ENCODE measurements at regions not wholly inside any gene's neighbourhood (a gene's known extent, or its start where the extent isn't known, plus 50 kb on each side); places are given as distances from the start of the nearest gene placed in this dataset.
A peak's percentile ranks its signal among the peaks of the same experiment; 100 is the strongest.

DNA sequence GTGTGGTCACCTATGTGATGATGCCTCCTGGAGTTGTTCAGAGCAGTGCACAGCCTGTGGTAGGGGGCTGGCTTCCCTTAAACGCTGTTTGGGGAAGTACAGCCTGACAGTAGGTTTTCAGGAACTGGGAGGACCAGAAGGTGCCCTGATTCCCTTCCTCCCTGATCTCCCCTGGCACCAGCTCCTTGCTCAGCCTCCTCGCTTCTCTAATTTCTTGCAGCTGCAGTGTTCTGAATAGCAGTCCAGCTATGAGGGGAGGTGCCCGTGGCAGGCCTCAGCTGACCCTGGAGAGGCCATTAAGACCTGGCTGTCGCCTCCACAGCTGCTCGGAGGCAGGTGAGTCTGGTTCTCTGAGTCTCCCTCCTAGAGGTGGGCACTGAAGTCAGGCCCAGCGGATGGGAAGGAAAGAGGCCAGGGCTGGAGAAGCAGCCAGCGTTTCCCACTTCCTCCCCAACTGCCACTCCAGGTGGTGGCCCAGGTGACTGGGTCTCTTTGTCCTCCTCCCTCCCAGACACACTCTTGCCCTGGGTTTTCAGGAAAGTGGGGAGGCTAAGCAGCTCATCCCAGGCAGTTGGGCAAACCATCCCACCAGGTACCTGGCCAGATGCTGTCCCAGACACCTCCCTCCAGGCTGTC is 52.0 kb upstream of the RPL11 start:
- peaks cover 9% of the 10 kb centered on the region for H3K4me1 ChIP-seq (ENCODE audit: control insufficient read depth, low read depth, low read length)
- H3K9me3 ChIP-seq (ENCODE audit: control insufficient read depth, low read depth, low read length) = no peaks in the 10 kb centered on the region
- no peak overlapping the region for H3K4me3 ChIP-seq (ENCODE audit: low read length)
- no peaks in the 10 kb centered on the region for H3K36me3 ChIP-seq (ENCODE audit: control insufficient read depth, low read depth, low read length)
- no peak overlapping the region for H3K27ac ChIP-seq (ENCODE audit: low read length)
- H3K9ac ChIP-seq (ENCODE audit: low read length) = no peak overlapping the region
- H3K27me3 ChIP-seq (ENCODE audit: control insufficient read depth, insufficient read depth, low read length) = no peaks in the 10 kb centered on the region

- Histone ChIP-seq H3K36me3 (ENCODE audit: control insufficient read depth, low read depth, low read length) (no peaks in the 10 kb centered on the region), H3K9me3 (ENCODE audit: control insufficient read depth, low read depth, low read length) (no peaks in the 10 kb centered on the region), H3K4me1 (ENCODE audit: control insufficient read depth, low read depth, low read length) (peaks cover 9% of the 10 kb centered on the region), H3K9ac (ENCODE audit: low read length) (no peak overlapping the region), H3K27ac (ENCODE audit: low read length) (no peak overlapping the region), H3K27me3 (ENCODE audit: control insufficient read depth, insufficient read depth, low read length) (no peaks in the 10 kb centered on the region), H3K4me3 (ENCODE audit: low read length) (no peak overlapping the region)
Observed at GRCh38 chr1:23638786-23639241, 52.8 kb upstream of the RPL11 start.

DNA sequence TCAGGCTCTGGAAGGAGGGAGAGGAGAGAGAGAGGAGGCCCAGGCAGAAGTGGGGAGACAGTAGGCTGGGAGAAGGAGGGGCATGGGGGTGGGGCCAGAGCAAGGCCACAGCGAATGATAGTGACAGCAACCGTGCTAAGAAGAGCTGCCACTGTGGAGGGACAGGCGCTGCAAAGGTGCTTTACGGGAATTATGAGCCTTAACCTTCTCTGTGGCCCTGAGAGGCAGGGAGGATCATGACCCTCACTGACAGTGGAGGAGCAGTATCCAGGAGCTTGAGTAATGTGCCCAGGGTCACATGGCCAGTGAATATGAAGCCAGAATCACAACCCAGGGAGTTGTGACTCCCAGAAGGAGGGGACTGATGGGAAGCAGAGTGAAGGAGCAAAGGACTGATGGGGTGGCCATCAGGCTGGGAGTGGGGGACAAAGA is 53.4 kb upstream of the RPL11 start:
- Histone ChIP-seq H3K4me3 (ENCODE audit: low read length) (no peak overlapping the region), H3K4me1 (ENCODE audit: control insufficient read depth, low read depth, low read length) (peaks cover 9% of the 10 kb centered on the region), H3K9ac (ENCODE audit: low read length) (no peak overlapping the region), H3K36me3 (ENCODE audit: control insufficient read depth, low read depth, low read length) (no peaks in the 10 kb centered on the region), H3K27me3 (ENCODE audit: control insufficient read depth, insufficient read depth, low read length) (no peaks in the 10 kb centered on the region), H3K9me3 (ENCODE audit: control insufficient read depth, low read depth, low read length) (no peaks in the 10 kb centered on the region), H3K27ac (ENCODE audit: low read length) (no peak overlapping the region)

- no peak overlapping the region for H3K27ac ChIP-seq (ENCODE audit: low read length)
- no peak overlapping the region for H3K9ac ChIP-seq (ENCODE audit: low read length)
- no peaks in the 10 kb centered on the region for H3K27me3 ChIP-seq (ENCODE audit: control insufficient read depth, insufficient read depth, low read length)
- H3K4me3 ChIP-seq (ENCODE audit: low read length) = no peak overlapping the region
- H3K36me3 ChIP-seq (ENCODE audit: control insufficient read depth, low read depth, low read length) = no peaks in the 10 kb centered on the region
- H3K4me1 ChIP-seq (ENCODE audit: control insufficient read depth, low read depth, low read length) = peaks cover 9% of the 10 kb centered on the region
- no peaks in the 10 kb centered on the region for H3K9me3 ChIP-seq (ENCODE audit: control insufficient read depth, low read depth, low read length)
Observed at GRCh38 chr1:23636009-23636408, 55.6 kb upstream of the RPL11 start.

GRCh38 chr1:23634840-23635651 is 56.6 kb upstream of the RPL11 start:
- H3K4me3 ChIP-seq (ENCODE audit: low read length) = peak overlapping the region; percentile 11
- H3K9me3 ChIP-seq (ENCODE audit: control insufficient read depth, low read depth, low read length) = no peaks in the 10 kb centered on the region
- H3K27ac ChIP-seq (ENCODE audit: low read length) = no peak overlapping the region
- no peaks in the 10 kb centered on the region for H3K27me3 ChIP-seq (ENCODE audit: control insufficient read depth, insufficient read depth, low read length)
- no peak overlapping the region for H3K9ac ChIP-seq (ENCODE audit: low read length)
- H3K4me1 ChIP-seq (ENCODE audit: control insufficient read depth, low read depth, low read length) = peaks cover 9% of the 10 kb centered on the region
- no peaks in the 10 kb centered on the region for H3K36me3 ChIP-seq (ENCODE audit: control insufficient read depth, low read depth, low read length)

DNA sequence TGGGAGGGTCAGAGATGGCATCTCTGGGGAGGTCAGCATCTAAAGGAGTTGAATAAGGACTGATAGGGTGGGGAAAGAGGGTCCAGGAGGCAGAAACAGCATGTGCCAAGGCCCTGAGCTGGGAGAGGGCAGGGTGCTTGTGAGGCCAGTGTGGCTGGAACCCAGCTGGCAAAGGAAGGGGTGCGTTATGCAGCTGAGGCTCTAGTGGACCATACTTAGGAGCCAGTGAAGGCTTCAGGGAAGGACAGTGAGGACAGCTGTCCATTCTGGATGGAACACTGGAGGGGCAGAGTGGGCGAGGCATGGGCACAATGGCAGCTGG is 57.1 kb upstream of the RPL11 start:
- no peaks in the 10 kb centered on the region for H3K36me3 ChIP-seq (ENCODE audit: control insufficient read depth, low read depth, low read length)
- H3K27me3 ChIP-seq (ENCODE audit: control insufficient read depth, insufficient read depth, low read length) = no peaks in the 10 kb centered on the region
- H3K9ac ChIP-seq (ENCODE audit: low read length) = no peak overlapping the region
- H3K27ac ChIP-seq (ENCODE audit: low read length) = no peak overlapping the region
- H3K4me3 ChIP-seq (ENCODE audit: low read length) = no peak overlapping the region
- H3K4me1 ChIP-seq (ENCODE audit: control insufficient read depth, low read depth, low read length) = peaks cover 9% of the 10 kb centered on the region
- no peaks in the 10 kb centered on the region for H3K9me3 ChIP-seq (ENCODE audit: control insufficient read depth, low read depth, low read length)

- H3K4me1 ChIP-seq (ENCODE audit: control insufficient read depth, low read depth, low read length) = peaks cover 4% of the 10 kb centered on the region
- H3K9me3 ChIP-seq (ENCODE audit: control insufficient read depth, low read depth, low read length) = no peaks in the 10 kb centered on the region
- H3K9ac ChIP-seq (ENCODE audit: low read length) = no peak overlapping the region
- no peak overlapping the region for H3K27ac ChIP-seq (ENCODE audit: low read length)
- H3K27me3 ChIP-seq (ENCODE audit: control insufficient read depth, insufficient read depth, low read length) = no peaks in the 10 kb centered on the region
- no peak overlapping the region for H3K4me3 ChIP-seq (ENCODE audit: low read length)
- no peaks in the 10 kb centered on the region for H3K36me3 ChIP-seq (ENCODE audit: control insufficient read depth, low read depth, low read length)
Observed at GRCh38 chr1:23632479-23633160, 59.0 kb upstream of the RPL11 start.

DNA sequence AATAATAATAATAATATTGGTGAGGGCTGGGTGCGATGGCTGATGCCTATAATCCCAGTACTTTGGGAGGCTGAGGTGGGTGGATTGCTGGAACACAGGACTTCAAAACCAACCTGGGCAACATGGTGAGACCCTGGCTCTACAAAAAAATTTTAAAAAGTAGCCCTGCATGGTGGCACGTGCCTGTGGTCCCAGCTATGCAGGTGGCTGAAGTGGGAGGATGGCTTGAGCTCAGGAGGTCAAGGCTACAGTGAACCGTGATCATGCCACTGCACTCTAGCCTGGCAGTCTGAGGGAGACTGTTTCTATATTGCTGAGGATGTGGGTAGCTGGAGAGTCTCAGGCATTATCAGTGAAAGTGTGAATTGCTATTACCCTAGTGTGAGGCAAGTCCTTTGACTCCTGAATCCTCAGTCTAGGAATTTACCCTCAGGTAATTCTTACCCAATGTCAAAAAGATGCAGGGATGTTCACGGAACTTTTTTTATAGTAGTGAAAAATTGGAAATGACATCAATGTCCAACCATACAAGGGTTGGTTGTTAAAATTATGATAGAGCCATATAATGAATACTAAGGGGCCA is 61.8 kb upstream of the RPL11 start:
- Histone ChIP-seq H3K4me3 (ENCODE audit: low read length) (no peak overlapping the region), H3K4me1 (ENCODE audit: control insufficient read depth, low read depth, low read length) (no peaks in the 10 kb centered on the region), H3K27ac (ENCODE audit: low read length) (no peak overlapping the region)

GRCh38 chr1:23628951-23629387 is 62.6 kb upstream of the RPL11 start:
- no peaks in the 10 kb centered on the region for H3K36me3 ChIP-seq (ENCODE audit: control insufficient read depth, low read depth, low read length)
- no peak overlapping the region for H3K4me3 ChIP-seq (ENCODE audit: low read length)
- H3K4me1 ChIP-seq (ENCODE audit: control insufficient read depth, low read depth, low read length) = no peaks in the 10 kb centered on the region
- no peaks in the 10 kb centered on the region for H3K27me3 ChIP-seq (ENCODE audit: control insufficient read depth, insufficient read depth, low read length)
- H3K9me3 ChIP-seq (ENCODE audit: control insufficient read depth, low read depth, low read length) = no peaks in the 10 kb centered on the region
- H3K9ac ChIP-seq (ENCODE audit: low read length) = no peak overlapping the region
- no peak overlapping the region for H3K27ac ChIP-seq (ENCODE audit: low read length)

More for the DNA sequence above, 61.8 kb upstream of the RPL11 start:
- Histone ChIP-seq H3K9me3 (ENCODE audit: control insufficient read depth, low read depth, low read length) (no peaks in the 10 kb centered on the region), H3K36me3 (ENCODE audit: control insufficient read depth, low read depth, low read length) (no peaks in the 10 kb centered on the region), H3K9ac (ENCODE audit: low read length) (no peak overlapping the region), H3K27me3 (ENCODE audit: control insufficient read depth, insufficient read depth, low read length) (no peaks in the 10 kb centered on the region)

DNA sequence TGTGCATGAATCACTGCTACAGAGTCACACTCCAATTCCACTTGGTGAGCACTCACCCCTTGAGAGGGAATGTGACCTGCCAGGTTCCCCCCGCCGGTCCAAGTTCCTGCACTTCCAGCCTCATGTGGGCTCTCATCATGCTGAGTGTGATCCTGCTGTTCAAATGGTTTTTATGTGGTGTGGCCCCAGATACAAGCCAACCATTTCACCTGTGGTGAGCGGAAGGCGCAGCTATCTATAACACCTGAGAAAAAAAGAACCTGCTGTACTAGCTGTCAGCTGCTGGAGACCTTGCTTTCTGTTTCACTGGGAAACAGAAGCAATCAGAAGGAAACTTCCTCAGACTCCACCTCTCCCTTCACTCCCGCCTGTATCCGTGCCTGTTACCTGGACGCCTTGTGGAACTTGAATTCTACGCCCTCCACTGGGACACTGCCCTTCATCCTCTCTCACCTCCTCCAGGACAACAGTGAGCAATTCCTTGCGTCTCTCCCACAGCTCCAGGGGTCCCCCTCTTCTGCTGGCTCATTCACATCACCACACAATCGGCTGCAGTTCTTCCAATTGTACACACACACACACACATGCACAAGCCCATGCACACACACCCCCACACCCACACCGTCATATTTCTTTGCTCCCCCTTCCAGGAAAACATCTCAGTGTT is 64.4 kb upstream of the RPL11 start:
- Histone ChIP-seq H3K36me3 (ENCODE audit: control insufficient read depth, low read depth, low read length) (no peaks in the 10 kb centered on the region), H3K9ac (ENCODE audit: low read length) (no peak overlapping the region), H3K27ac (ENCODE audit: low read length) (no peak overlapping the region), H3K4me3 (ENCODE audit: low read length) (no peak overlapping the region), H3K27me3 (ENCODE audit: control insufficient read depth, insufficient read depth, low read length) (no peaks in the 10 kb centered on the region), H3K9me3 (ENCODE audit: control insufficient read depth, low read depth, low read length) (no peaks in the 10 kb centered on the region), H3K4me1 (ENCODE audit: control insufficient read depth, low read depth, low read length) (no peaks in the 10 kb centered on the region)

GRCh38 chr1:23625929-23626535 is 65.6 kb upstream of the RPL11 start:
- H3K9me3 ChIP-seq (ENCODE audit: control insufficient read depth, low read depth, low read length) = no peaks in the 10 kb centered on the region
- H3K4me3 ChIP-seq (ENCODE audit: low read length) = no peak overlapping the region
- H3K9ac ChIP-seq (ENCODE audit: low read length) = no peak overlapping the region
- H3K36me3 ChIP-seq (ENCODE audit: control insufficient read depth, low read depth, low read length) = no peaks in the 10 kb centered on the region
- peaks cover under 1% of the 10 kb centered on the region for H3K27me3 ChIP-seq (ENCODE audit: control insufficient read depth, insufficient read depth, low read length)
- H3K27ac ChIP-seq (ENCODE audit: low read length) = no peak overlapping the region
- no peaks in the 10 kb centered on the region for H3K4me1 ChIP-seq (ENCODE audit: control insufficient read depth, low read depth, low read length)

Data from iPS-18a (cell line).